HG03439 (cell line): ENCODE measurements at regions not wholly inside any gene's neighbourhood (a gene's known extent, or its start where the extent isn't known, plus 50 kb on each side); places are given as distances from the start of the nearest gene placed in this dataset.
"Not testable (repeated sequence)": the region's sequence is repeated elsewhere in the genome, so short reads cannot be mapped to it uniquely, and the experiment has no call there.

ENCODE experiments used
- ATAC-seq: cut with Tn5 transposase; IDR thresholded peaks from one replicate; pipeline ENCODE4 v1.9.1; 2021; ENCODE audit warnings: mild to moderate bottlenecking, moderate library complexity; ENCODE audit not compliant: unreplicated experiment

DNA sequence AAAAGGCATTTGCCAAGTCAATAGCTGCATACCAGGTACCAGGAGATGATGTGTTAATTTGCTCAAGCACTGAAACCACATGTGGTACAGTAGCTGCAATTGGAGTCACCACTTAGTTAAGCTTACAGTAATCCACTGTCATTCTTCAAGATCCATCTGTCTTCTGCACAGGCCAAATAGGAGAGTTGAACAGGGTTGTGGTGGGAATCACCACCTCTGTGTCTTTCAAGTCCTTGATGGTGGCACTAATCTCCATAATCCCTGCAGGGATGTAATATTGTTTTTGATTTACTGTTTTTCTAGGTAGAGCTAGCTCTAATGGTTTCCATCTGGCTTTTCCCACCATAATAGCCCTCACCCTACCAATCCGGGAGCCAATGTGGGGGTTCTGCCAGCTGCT lies 91.9 kb downstream of the FCRL5 start:
- no peak for ATAC-seq

DNA sequence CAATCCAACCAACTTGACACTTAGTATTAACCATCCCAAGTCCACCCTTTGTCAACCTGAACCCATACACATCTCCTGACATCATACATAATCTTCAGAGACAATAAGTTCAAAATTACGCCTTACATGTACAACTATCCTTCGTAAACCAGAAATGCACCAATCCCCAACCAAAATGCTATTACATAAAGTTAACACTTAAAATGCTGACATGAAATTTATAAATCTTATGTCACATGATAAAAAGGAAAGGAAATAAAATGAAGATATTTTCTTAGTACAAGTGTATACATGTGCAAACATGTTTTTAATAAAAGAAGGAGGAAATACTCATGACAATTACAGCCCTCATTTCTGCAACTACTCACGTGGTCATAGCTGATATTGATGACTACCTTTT lies 95.0 kb downstream of the FCRL5 start:
- no peak for ATAC-seq

DNA sequence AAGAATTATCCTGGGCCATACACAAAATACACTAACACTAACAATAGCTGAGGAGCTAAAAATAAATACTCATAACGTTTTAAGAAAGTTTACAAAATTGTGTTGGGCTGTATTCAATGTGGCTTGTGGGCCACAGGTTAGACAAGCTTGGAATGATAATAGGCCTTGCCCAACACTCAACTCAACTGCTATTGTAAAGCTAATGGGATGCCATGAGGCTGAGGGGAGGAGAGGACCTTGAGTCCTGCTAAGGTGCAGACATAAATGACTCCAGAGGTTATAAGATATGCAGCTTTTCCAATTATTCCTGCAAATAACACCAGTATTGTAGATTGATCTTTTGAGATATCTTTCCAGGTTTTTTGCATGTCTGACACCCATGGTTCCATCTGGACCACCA lies 97.0 kb downstream of the FCRL5 start:
- ATAC-seq: no peak

DNA sequence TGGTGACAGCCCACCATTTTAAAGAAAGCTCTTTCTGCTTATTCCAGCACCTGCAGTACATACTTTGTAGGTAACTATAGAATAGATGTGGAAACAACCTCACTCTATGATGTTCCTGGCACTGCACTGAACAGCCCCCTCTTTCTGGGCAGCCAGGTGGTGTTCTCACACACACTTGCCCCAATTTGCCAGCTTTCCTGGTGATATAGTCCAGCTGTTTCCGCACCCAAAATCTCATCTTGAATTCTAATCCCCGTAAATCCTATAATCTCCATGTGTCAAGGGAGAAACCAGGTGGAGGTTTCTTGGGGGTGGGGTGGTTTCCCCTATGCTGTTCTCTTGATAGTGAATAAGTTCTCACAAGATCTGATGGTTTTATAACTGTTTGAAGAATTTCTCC lies 102.2 kb downstream of the FCRL5 start:
- ATAC-seq: no peak

DNA sequence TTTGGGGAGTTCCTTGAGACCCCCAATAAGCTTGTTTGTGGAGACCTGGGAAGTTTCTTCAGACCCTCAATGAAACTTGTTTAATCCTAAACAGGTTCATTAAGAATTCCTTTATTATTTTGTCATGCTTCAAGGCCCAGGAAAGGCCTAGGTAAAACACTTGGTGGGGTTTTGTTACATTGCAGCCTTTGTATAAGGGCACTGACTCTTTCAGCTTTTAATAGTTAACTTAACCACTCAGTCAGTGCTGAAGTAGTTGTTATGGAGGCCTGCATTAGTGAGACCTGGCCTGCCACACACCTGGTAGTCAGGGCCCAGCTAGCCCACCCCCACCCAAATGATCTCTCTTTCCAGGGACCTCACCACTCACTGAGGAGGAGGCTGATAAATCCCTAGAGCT lies 103.7 kb downstream of the FCRL5 start:
- no peak for ATAC-seq

DNA sequence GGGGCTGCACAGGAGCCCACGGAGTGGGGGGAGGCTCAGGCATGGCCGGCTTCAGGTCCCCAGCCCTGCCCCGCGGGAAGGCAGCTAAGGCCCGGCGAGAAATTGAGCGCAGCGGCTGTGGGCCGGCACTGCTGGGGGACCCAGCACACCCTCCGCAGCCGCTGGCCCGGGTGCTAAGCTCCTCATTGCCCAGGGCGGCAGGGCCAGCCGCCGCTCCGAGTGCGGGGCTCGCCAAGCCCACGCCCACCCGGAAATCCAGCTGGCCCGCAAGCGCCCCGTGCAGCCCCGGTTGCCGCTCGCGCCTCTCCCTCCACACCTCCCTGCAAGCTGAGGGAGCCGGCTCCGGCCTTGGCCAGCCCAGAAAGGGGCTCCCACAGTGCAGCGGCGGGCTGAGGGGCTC lies 106.0 kb downstream of the FCRL5 start:
- not testable (repeated sequence) for ATAC-seq

DNA sequence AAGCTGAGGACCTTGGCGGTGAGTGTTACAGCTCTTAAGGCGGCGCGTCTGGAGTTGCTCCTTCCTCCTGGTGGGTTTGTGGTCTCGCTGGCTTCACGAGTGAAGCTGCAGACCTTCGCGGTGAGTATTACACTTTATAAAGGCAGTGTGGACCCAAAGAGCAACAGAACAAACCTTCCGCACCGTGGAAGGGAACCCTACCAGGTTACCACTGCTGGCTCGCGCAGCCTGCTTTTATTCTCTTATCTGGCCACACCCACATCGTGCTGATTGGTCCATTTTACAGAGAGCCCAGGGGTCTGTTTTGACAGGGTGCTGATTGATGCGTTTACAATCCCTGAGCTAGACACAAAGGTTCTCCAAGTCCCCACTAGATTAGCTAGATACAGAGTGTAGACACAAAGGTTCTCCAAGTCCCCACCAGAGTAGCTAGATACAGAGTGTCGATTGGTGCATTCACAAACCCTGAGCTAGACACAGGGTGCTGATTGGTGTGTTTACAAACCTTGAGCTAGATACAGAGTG lies 106.6 kb downstream of the FCRL5 start:
- not testable (repeated sequence) for ATAC-seq

DNA sequence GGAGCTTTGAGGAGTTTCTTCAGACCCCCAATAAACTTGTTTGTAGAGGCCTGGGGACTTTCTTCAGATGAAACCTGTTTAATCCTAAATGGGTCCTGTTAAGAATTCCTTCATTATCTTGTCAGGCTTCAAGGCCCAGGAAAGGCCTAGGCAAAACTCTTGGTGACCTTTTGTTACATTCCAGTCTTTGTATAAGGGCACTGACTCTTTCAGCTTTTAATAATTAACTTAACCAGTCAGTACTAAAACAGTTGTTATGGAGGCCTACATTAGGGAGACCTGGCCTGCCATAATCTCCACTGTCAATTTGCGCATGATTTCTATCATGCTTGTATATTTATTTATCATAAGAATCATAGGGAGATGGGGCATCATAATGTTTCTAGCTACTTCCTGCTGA lies 110.2 kb downstream of the FCRL5 start:
- ATAC-seq: no peak

DNA sequence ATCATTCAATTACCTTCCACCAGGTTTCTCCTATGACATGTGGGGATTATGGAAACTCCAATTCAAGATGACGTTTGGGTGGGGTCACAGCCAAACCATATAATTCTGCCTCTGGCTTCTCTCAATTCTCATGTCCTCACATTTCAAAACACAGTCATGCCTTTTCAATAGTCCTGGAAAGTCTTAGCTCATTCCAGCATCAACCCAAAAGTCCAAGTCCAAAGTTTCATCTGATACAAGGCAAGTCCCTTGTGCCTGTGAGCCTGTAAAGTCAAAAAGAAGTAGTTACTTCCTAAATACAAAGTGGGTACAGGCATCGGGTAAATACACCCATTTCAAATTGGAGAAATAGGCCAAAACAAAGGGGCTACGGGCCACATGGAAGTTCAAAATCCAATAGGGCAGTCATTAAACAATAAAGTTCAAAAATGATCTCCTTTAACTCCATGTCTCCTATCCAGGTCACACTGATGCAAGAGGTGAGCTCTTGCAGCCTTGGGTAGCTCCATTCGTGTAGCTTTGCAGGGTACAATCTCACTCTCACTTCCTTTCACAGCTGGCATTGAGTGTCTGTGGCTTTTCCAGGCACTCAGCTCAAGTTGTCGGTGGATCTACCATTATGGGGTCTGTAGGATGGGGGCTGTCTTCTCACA lies 112.9 kb downstream of the FCRL5 start:
- ATAC-seq: no peak

DNA sequence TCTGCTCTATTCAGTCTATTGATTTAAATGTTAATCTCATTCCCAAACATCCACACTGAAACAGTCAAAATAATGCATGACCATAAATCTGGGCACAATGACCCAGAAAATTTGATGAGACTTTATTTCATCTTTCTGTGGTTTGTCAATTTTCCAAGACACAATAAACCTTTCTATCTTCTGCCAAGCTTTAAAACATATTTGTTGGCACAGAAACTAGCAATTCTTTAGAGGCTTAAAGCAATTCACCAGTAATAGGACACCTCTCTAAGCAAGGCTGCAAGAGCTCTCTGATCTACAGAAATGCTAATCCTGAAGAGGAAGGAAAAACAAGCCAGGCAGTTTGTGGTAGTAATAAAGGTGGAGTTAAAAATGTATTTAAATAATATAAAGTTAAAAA lies 113.7 kb downstream of the FCRL5 start:
- ATAC-seq: no peak

DNA sequence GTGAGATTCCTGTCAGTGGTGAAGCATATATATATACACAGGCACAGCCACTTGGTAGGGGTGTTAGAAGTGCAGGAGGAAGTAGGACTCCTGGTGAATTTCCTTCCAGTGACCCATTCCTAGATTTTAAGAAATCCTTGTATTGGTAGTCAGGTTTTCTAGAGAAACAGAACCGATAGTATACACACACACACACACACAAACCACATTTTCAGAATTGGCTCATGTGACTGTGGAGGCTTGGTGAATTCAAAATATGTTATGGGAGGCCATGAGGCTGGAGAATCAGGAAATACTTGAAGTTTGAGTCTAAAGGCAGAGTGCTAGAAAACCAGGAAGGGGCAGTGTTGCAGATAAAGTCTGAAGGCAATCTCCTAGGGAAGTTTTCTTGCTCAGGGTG lies 114.2 kb downstream of the FCRL5 start:
- no peak for ATAC-seq

DNA sequence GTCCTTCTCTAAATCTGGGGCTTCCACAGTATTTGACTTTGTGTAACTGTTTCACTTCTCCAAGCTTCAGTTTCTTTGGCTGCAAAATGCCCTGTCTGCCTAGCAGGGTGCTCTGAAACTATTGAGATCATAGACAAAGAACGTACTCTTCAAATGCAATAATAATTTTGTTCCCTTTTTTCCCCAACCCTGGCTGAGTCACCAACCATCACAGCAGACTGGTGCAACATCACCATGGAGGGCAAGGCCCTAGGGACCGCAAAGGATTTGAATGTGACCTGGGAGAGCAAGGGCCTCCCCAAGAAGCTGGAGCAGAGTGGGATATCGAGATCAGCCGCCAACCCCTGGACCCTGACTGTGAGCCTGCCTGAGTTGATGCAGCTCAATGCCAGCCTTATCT lies 115.0 kb downstream of the FCRL5 start:
- no peak for ATAC-seq

DNA sequence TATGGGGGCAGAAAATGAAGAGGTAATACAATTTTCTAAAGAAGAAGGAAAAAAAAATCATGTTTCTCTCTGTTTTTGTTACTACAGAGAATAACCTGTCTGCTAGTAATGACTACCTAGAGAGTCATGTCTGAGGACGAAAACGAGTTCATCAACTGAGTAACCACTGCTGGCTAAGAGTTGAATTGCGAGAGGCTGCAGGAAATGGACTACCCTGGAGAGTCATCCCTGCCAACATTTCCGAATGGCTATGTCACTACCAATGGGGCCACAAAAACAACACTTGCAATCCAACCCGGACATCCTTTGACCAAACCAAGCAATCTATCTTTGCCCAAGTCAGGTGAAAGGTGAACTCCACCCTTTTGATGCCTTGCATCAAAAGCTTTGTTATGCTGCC lies 120.6 kb downstream of the FCRL5 start:
- ATAC-seq: no peak

DNA sequence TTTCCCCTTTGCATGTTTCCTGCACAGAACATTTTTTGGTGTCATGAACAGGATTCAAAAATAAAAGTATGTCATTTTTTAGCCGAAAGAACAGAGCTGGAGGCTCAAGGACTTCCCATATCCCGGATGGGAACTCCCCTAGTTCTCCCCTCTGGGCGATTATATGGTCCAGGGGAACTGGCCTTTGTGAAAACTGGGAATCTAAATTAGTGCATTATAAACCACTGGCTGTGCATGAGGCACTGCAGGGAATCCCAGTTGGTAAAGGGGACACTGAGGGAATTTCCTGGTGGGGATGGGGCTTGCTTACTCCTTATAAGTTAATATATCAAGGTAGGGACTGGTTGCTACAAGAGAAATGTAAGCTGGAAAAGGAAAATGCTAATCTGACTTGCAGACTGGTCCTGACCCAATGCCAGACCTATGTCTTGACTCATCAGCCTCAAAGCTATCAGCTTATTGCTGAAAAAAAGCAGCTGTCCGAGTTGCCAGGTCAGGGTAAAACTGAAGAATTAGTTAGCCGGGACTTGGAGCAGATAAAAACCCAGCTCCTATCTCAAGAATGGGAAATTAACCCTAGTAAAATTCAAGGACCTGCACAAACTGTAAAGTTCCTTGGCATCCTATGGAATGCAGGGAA lies 122.6 kb downstream of the FCRL5 start:
- ATAC-seq: no peak

DNA sequence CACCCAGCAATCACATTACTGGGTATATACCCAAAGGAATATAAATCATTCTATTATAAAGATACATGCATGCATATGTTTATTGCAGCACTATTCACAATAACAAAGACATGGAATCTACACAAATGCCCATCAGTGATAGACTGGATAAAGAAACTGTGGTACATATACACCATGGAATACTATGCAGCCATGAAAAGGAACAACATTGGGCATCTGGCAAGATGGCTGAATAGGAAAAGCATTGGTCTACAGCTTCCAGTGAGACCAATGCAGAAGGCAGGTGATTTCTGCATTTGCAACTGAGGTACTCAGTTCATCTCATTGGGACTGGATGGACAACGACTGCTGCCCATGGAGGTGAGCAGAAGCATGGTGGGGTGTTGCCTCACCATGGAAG lies 128.6 kb downstream of the FCRL5 start:
- ATAC-seq: not testable (repeated sequence)

DNA sequence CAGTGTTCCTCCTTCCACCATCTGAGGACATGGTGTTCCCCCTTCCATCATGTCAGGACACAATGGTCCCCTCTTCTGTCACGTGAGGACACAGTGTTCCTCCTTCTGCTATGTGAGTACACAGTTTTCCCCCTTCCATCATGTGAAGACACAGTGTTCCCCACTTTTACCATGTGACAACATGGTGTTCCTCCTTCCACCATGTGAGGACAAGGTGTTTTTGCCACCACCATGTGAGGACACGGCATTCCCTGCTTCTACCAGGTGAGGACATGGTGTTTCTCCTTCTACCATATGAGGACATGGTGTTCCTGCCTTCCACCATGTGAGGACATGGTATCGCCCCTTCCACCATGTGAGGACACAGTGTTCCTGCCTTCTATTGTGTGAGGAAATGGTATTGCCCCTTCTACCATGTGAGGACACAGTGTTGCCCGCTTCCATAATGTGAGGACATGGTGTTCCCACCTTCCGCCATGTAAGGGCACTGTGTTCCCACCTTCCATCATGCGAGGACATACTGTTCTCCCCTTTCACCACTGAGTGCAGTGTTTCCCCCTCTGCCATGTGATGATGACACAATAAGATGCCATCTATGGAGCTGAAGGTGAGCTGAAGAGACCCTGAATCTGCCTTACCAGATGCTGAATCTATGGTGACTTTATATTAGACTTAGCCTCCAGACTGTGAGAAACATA lies 132.3 kb downstream of the FCRL5 start:
- ATAC-seq: no peak

DNA sequence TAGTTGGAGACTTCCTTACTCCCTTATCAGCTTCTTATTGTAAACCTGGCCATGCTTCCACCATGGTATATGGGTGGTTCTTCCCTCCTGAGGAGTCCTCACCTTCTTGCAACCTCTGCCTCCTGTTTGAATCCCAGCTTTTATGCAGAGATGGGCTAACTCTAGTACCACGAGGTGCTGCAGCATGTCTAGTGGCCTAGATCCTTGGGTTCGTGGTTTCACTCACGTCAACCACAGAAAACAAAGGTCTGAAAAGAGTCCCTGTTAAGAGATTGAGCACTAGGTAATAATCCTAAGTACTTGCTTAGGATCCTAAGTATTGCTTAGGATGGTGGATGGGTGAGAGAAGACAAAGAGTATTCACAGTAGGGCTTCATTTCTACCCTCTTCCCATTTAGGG lies 133.7 kb downstream of the FCRL5 start:
- ATAC-seq: no peak

DNA sequence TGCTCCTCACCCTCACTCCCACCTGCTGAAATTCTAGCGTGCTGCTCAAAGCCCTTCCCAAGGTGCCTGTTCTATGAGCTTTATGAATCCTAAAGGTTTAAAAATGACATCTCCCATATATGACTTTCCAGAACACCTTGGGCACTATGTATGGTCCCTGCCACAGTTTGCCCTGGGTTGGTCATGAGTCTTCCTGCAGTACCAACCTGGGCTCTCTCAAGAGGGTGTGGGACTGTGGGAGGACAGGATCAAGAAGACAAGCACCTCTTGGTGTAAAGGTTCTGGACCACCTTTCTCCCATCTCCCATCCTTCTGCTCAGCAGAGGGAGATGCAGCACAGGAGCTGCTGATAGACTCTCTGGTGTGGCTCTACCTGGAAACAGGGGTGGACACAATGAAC lies 134.1 kb downstream of the FCRL5 start:
- no peak for ATAC-seq

DNA sequence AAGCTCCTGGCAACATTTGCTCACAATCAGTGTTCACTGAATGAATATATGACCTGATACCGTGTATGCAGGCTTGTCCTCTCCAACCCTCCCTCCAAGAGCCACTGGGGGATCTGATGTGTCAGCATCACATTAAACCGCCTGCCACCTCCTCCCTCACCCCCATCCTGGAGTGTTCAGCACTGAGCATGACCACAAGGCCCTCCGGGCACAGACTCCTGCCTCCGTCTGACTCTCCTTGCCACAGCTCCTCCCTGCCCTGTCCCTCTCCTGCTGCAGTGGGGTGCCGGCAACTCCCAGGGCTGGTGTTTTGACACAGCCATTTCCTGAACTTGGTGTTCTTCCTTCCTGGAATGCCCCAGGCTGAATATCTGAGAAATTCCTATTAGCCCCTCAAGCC lies 136.7 kb downstream of the FCRL5 start:
- ATAC-seq: no peak

DNA sequence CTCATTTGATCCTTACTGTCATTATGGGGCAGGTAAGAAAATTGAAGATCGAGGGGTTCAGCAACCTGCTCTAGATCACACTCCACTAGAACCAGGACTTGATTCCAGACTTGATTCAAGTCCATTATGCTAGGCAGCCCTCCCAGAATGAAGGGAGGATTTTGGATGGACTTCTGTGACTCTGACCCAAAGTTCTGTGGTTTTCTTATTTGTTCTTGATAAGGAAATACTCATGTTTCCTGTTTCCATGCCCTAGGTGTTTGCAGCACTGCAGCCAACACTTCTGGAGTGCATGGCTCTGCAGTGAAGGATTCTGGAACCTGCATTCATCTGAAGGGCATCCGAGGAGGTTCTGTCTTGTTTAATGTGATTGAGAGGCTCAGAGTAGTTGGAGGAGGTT lies 140.0 kb downstream of the FCRL5 start:
- no peak for ATAC-seq

DNA sequence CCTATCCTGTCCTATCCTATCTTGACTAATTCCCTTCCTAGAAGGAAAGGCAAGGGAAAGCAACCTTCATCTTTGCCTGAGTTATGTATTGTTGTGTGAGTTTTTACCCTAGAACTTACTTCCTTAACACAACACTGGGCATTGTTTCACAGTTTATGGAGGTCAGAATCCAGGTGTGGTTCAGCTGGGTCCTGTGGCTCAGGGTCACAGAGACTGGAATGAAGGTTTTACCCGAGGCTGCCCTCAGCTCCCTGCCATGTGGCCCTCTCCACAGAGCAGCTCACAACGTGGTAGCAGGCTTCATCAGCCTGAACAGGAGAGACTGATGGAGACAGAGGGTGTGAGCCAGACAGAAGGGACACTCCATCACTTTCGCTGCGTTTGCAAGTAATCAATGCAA lies 140.5 kb downstream of the FCRL5 start:
- no peak for ATAC-seq

DNA sequence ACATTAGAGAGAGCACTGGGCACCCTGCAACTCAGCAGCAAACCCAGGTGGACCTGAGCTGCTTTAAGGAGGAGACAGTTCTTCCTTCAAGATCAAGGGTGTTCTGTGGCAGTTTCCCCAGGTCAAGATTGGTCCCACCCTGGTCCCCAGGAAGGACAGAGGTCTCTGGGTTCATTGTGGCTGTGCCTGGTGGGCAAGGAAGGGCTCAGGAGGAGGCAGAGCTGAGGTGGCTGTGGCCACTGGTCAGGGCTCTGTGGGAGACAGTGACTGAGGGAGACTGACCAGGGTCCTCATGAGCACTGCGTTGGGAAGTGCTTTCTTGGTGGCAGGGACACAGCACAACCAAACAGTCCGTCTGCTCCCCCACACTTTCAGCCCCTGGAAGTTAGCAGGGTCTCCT lies 141.3 kb downstream of the FCRL5 start:
- ATAC-seq: no peak
